Right lobe of liver (tissue), 4 donors: ENCODE measurements at regions not wholly inside any gene's neighbourhood (a gene's known extent, or its start where the extent isn't known, plus 50 kb on each side); places are given as distances from the start of the nearest gene placed in this dataset.

Experiments
- CTCF ChIP-seq, 4 donors: fragments of 200-600 bp in 3 of 4; fragments of 450-650 bp in 1 of 4; IDR thresholded peaks; one replicate each; pipeline versions ENCODE4 v1.5.1 to v1.8.0; 2016 to 2022; ENCODE audit warnings: antibody characterized with exemption in 4 of 4, mild to moderate bottlenecking in 2 of 4
- POLR2A ChIP-seq: fragments of 450-650 bp; IDR thresholded peaks from one replicate; pipeline ENCODE4 v1.6.1; 2017; ENCODE audit warnings: antibody characterized with exemption, mild to moderate bottlenecking
- donor health status: DM: no; HTN: no; CAD: no.
- donor health status: DM: no; HTN: no; CAD: no.
- donor health status: DM: no; HTN: yes; CAD: no.

GRCh38 chr11:19448651-19449050 is 207.9 kb upstream of the E2F8 start:
- TF ChIP-seq POLR2A (no peak), CTCF (IDR thresholded peaks at IDR 0.05) (no peak)
